ENCODE measurements at regions not wholly inside any gene's neighbourhood (a gene's known extent, or its start where the extent isn't known, plus 50 kb on each side); places are given as distances from the start of the nearest gene placed in this dataset.

- TF ChIP-seq, protein P1, sequence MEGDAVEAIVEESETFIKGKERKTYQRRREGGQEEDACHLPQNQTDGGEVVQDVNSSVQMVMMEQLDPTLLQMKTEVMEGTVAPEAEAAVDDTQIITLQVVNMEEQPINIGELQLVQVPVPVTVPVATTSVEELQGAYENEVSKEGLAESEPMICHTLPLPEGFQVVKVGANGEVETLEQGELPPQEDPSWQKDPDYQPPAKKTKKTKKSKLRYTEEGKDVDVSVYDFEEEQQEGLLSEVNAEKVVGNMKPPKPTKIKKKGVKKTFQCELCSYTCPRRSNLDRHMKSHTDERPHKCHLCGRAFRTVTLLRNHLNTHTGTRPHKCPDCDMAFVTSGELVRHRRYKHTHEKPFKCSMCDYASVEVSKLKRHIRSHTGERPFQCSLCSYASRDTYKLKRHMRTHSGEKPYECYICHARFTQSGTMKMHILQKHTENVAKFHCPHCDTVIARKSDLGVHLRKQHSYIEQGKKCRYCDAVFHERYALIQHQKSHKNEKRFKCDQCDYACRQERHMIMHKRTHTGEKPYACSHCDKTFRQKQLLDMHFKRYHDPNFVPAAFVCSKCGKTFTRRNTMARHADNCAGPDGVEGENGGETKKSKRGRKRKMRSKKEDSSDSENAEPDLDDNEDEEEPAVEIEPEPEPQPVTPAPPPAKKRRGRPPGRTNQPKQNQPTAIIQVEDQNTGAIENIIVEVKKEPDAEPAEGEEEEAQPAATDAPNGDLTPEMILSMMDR (IDR thresholded peaks at IDR 0.05; ENCODE audit: insufficient read depth, low read depth, low read length): no peak
- no peak for TF ChIP-seq EZH2 (IDR thresholded peaks at IDR 0.05; ENCODE audit: insufficient read depth, low read length)
Measured at GRCh38 chr14:101126731-101127130, 223.2 kb upstream of the RTL1 start.

Measured in astrocyte (in vitro differentiated cells and primary cell).